Right kidney (tissue), 1 donor: ENCODE measurements at regions not wholly inside any gene's neighbourhood (a gene's known extent, or its start where the extent isn't known, plus 50 kb on each side); places are given as distances from the start of the nearest gene placed in this dataset.
"Not testable (repeated sequence)": the region's sequence is repeated elsewhere in the genome, so short reads cannot be mapped to it uniquely, and the experiment has no call there.

Experiments used
- DNase-seq: peaks from one replicate; pipeline ENCODE4 v3.0.0-alpha.2; 2016

GRCh38 chr15:30030345-30030744, 52.4 kb upstream of the GOLGA8J start:
- no peak for DNase-seq

- no peak for DNase-seq
Measured at GRCh38 chr15:30023798-30024295, 58.9 kb upstream of the GOLGA8J start.

GRCh38 chr15:30010746-30011145, 72.0 kb upstream of the GOLGA8J start:
- DNase-seq: no peak

GRCh38 chr15:30008156-30008555, 74.6 kb upstream of the GOLGA8J start:
- no peak for DNase-seq

GRCh38 chr15:30001602-30002001, 81.2 kb upstream of the GOLGA8J start:
- no peak for DNase-seq

GRCh38 chr15:29998033-29998432, 84.7 kb upstream of the GOLGA8J start:
- DNase-seq: no peak

- no peak for DNase-seq
Measured at GRCh38 chr15:29997499-29997898, 85.3 kb upstream of the GOLGA8J start.

GRCh38 chr15:29994284-29994683, 88.5 kb upstream of the GOLGA8J start:
- no peak for DNase-seq

- DNase-seq: no peak
Measured at GRCh38 chr15:29990954-29991353, 91.8 kb upstream of the GOLGA8J start.

- DNase-seq: no peak
Measured at GRCh38 chr15:29990035-29990434, 92.7 kb upstream of the GOLGA8J start.

- DNase-seq: no peak
Measured at GRCh38 chr15:29988701-29989100, 94.1 kb upstream of the GOLGA8J start.

GRCh38 chr15:29986946-29987345, 95.8 kb upstream of the GOLGA8J start:
- DNase-seq: no peak

GRCh38 chr15:29978411-29979382, 104.1 kb upstream of the GOLGA8J start:
- no peak for DNase-seq

GRCh38 chr15:29974056-29974455, 108.7 kb upstream of the GOLGA8J start:
- not testable (repeated sequence) for DNase-seq

GRCh38 chr15:29972051-29972450, 110.7 kb upstream of the GOLGA8J start:
- no peak for DNase-seq

GRCh38 chr15:29970402-29970695, 112.4 kb upstream of the GOLGA8J start:
- DNase-seq: no peak

- DNase-seq: no peak
Measured at GRCh38 chr15:29969562-29970401, 113.0 kb upstream of the GOLGA8J start.

- DNase-seq: peak; percentile 21
Measured at GRCh38 chr15:29968895-29969561, 113.7 kb upstream of the GOLGA8J start.

GRCh38 chr15:29968099-29968894, 114.5 kb upstream of the GOLGA8J start:
- peak; percentile 67 for DNase-seq

- no peak for DNase-seq
Measured at GRCh38 chr15:29962407-29962806, 120.3 kb upstream of the GOLGA8J start.

- DNase-seq: no peak
Measured at GRCh38 chr15:29959384-29960137, 123.2 kb upstream of the GOLGA8J start.
